Epithelial cell of esophagus (primary cell): ENCODE measurements at regions not wholly inside any gene's neighbourhood (a gene's known extent, or its start where the extent isn't known, plus 50 kb on each side); places are given as distances from the start of the nearest gene placed in this dataset.

Experiments
- DNase-seq: peaks from one replicate; pipeline ENCODE4 v3.0.0; 2010; ENCODE audit warnings: low read depth
- H3K4me3 ChIP-seq: 2 replicates; pipeline ENCODE4 v1.5.1; 2011; ENCODE audit warnings: mild to moderate bottlenecking, low read length, control low read depth
- CTCF ChIP-seq: IDR thresholded peaks from 2 replicates; pipeline ENCODE4 v1.5.1; 2011; ENCODE audit warnings: low read depth, mild to moderate bottlenecking, low read length, control low read depth, inconsistent platforms; ENCODE audit not compliant: insufficient read depth; ENCODE audit errors: missing control alignments

- DNase-seq = no peak
- no peak for TF ChIP-seq CTCF
- H3K4me3 ChIP-seq = no peak overlapping the region
These were observed 392.0 kb downstream of the EMP1 start for GRCh38 chr12:13588574-13588973.

GRCh38 chr12:13587721-13588390 is 391.3 kb downstream of the EMP1 start:
- no peak for TF ChIP-seq CTCF
- H3K4me3 ChIP-seq = no peak overlapping the region
- no peak for DNase-seq

- no peak overlapping the region for H3K4me3 ChIP-seq
- no peak for DNase-seq
- TF ChIP-seq CTCF = no peak
These were observed 389.8 kb downstream of the EMP1 start for GRCh38 chr12:13586361-13586760.

- no peak for TF ChIP-seq CTCF
- no peak overlapping the region for H3K4me3 ChIP-seq
- no peak for DNase-seq
These were observed 388.0 kb downstream of the EMP1 start for GRCh38 chr12:13584541-13584940.

GRCh38 chr12:13583630-13584029 is 387.1 kb downstream of the EMP1 start:
- no peak for TF ChIP-seq CTCF
- no peak for DNase-seq
- no peak overlapping the region for H3K4me3 ChIP-seq

GRCh38 chr12:13582421-13582820 is 385.9 kb downstream of the EMP1 start:
- TF ChIP-seq CTCF = no peak
- no peak overlapping the region for H3K4me3 ChIP-seq
- no peak for DNase-seq

- no peak for TF ChIP-seq CTCF
- H3K4me3 ChIP-seq = no peak overlapping the region
- DNase-seq = no peak
These were observed 384.5 kb downstream of the EMP1 start for GRCh38 chr12:13581031-13581430.
